ENCODE measurements at regions not wholly inside any gene's neighbourhood (a gene's known extent, or its start where the extent isn't known, plus 50 kb on each side); places are given as distances from the start of the nearest gene placed in this dataset.

- TF ChIP-seq, protein P1, sequence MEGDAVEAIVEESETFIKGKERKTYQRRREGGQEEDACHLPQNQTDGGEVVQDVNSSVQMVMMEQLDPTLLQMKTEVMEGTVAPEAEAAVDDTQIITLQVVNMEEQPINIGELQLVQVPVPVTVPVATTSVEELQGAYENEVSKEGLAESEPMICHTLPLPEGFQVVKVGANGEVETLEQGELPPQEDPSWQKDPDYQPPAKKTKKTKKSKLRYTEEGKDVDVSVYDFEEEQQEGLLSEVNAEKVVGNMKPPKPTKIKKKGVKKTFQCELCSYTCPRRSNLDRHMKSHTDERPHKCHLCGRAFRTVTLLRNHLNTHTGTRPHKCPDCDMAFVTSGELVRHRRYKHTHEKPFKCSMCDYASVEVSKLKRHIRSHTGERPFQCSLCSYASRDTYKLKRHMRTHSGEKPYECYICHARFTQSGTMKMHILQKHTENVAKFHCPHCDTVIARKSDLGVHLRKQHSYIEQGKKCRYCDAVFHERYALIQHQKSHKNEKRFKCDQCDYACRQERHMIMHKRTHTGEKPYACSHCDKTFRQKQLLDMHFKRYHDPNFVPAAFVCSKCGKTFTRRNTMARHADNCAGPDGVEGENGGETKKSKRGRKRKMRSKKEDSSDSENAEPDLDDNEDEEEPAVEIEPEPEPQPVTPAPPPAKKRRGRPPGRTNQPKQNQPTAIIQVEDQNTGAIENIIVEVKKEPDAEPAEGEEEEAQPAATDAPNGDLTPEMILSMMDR (IDR thresholded peaks at IDR 0.05) = no peak
- TF ChIP-seq TEAD1 (CRISPR knock-in tag; IDR thresholded peaks at IDR 0.05) = no peak
- no peak for TF ChIP-seq MYBL2 (CRISPR knock-in tag; IDR thresholded peaks at IDR 0.05)
- TF ChIP-seq, protein P2, sequence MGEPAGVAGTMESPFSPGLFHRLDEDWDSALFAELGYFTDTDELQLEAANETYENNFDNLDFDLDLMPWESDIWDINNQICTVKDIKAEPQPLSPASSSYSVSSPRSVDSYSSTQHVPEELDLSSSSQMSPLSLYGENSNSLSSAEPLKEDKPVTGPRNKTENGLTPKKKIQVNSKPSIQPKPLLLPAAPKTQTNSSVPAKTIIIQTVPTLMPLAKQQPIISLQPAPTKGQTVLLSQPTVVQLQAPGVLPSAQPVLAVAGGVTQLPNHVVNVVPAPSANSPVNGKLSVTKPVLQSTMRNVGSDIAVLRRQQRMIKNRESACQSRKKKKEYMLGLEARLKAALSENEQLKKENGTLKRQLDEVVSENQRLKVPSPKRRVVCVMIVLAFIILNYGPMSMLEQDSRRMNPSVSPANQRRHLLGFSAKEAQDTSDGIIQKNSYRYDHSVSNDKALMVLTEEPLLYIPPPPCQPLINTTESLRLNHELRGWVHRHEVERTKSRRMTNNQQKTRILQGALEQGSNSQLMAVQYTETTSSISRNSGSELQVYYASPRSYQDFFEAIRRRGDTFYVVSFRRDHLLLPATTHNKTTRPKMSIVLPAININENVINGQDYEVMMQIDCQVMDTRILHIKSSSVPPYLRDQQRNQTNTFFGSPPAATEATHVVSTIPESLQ (CRISPR knock-in tag; IDR thresholded peaks at IDR 0.05) = no peak
- no peak for TF ChIP-seq MAX (CRISPR knock-in tag; IDR thresholded peaks at IDR 0.05)
- TF ChIP-seq ZBTB43 (CRISPR knock-in tag; IDR thresholded peaks at IDR 0.05) = no peak
These were observed 142.7 kb upstream of the APC start for GRCh38 chr5:112594941-112595340.

All from WTC11 (cell line).